ENCODE measurements at regions not wholly inside any gene's neighbourhood (a gene's known extent, or its start where the extent isn't known, plus 50 kb on each side); places are given as distances from the start of the nearest gene placed in this dataset.
"Not testable (repeated sequence)": the region's sequence is repeated elsewhere in the genome, so short reads cannot be mapped to it uniquely, and the experiment has no call there.

GRCh38 chr15:92803536-92803851, 96.6 kb upstream of the CHD2 start:
- H3K27ac Mint-ChIP-seq, result peak overlapping the region; percentile 99
- peaks cover 2% of the 10 kb centered on the region for H3K27me3 Mint-ChIP-seq (ENCODE audit: insufficient read depth)
- TF ChIP-seq CTCF (IDR thresholded peaks at IDR 0.05), result no peak
- H3K36me3 Mint-ChIP-seq (ENCODE audit: low read depth), result peaks cover 11% of the 10 kb centered on the region; the same call in 1 of the 2 replicates
- peak overlapping the region; percentile 69 for H3K4me3 Mint-ChIP-seq
- no peaks in the 10 kb centered on the region; the same call in 1 of the 2 replicates for H3K9me3 Mint-ChIP-seq
- no peak for DNase-seq
- H3K4me1 Mint-ChIP-seq (ENCODE audit: low read depth), result peaks cover 56% of the 10 kb centered on the region

GRCh38 chr15:92803852-92804609, 96.1 kb upstream of the CHD2 start:
- DNase-seq, result peak; percentile 100
- Mint-ChIP-seq H3K9me3 (no peaks in the 10 kb centered on the region; the same call in 1 of the 2 replicates), H3K27me3 (ENCODE audit: insufficient read depth) (peaks cover 2% of the 10 kb centered on the region), H3K36me3 (ENCODE audit: low read depth) (peaks cover 11% of the 10 kb centered on the region; the same call in 1 of the 2 replicates), H3K4me3 (peak overlapping the region; percentile 69), H3K27ac (peak overlapping the region; percentile 99), H3K4me1 (ENCODE audit: low read depth) (peaks cover 61% of the 10 kb centered on the region)
- no peak for TF ChIP-seq CTCF (IDR thresholded peaks at IDR 0.05)

GRCh38 chr15:92804610-92804936, 95.6 kb upstream of the CHD2 start:
- DNase-seq; H3K27me3 Mint-ChIP-seq (ENCODE audit: insufficient read depth); H3K9me3 Mint-ChIP-seq: not testable (repeated sequence)
- Mint-ChIP-seq H3K27ac (peak overlapping the region; percentile 99), H3K4me1 (ENCODE audit: low read depth) (peaks cover 65% of the 10 kb centered on the region), H3K4me3 (peak overlapping the region; percentile 69), H3K36me3 (ENCODE audit: low read depth) (peaks cover 11% of the 10 kb centered on the region; the same call in 1 of the 2 replicates)

GRCh38 chr15:92805080-92805690, 94.9 kb upstream of the CHD2 start:
- TF ChIP-seq CTCF (IDR thresholded peaks at IDR 0.05), result no peak
- Mint-ChIP-seq H3K27me3 (ENCODE audit: insufficient read depth) (peaks cover 2% of the 10 kb centered on the region), H3K9me3 (no peaks in the 10 kb centered on the region; the same call in 1 of the 2 replicates), H3K4me3 (no peak overlapping the region; the same call in 1 of the 2 replicates), H3K27ac (peak overlapping the region; percentile 99), H3K4me1 (ENCODE audit: low read depth) (peaks cover 71% of the 10 kb centered on the region), H3K36me3 (ENCODE audit: low read depth) (peaks cover 11% of the 10 kb centered on the region; the same call in 1 of the 2 replicates)
- DNase-seq, result no peak

GRCh38 chr15:92806171-92806570, 94.0 kb upstream of the CHD2 start:
- H3K9me3 Mint-ChIP-seq; H3K27me3 Mint-ChIP-seq (ENCODE audit: insufficient read depth); DNase-seq; H3K4me3 Mint-ChIP-seq: not testable (repeated sequence)
- H3K36me3 Mint-ChIP-seq (ENCODE audit: low read depth), result peaks cover 11% of the 10 kb centered on the region; the same call in 1 of the 2 replicates
- peaks cover 77% of the 10 kb centered on the region for H3K4me1 Mint-ChIP-seq (ENCODE audit: low read depth)
- H3K27ac Mint-ChIP-seq, result 0 out of 2 replicates have a peak overlapping the region, but pooled peaks have one; percentile 5

- H3K4me3 Mint-ChIP-seq, result no peak overlapping the region
- H3K27ac Mint-ChIP-seq, result no peak overlapping the region
- peaks cover 77% of the 10 kb centered on the region for H3K4me1 Mint-ChIP-seq (ENCODE audit: low read depth)
- H3K27me3 Mint-ChIP-seq (ENCODE audit: insufficient read depth), result no peaks in the 10 kb centered on the region; the same call in none of the 2 replicates
- TF ChIP-seq CTCF (IDR thresholded peaks at IDR 0.05), result no peak
- no peak for DNase-seq
- no peaks in the 10 kb centered on the region; the same call in 1 of the 2 replicates for H3K9me3 Mint-ChIP-seq
- peaks cover 11% of the 10 kb centered on the region; the same call in 1 of the 2 replicates for H3K36me3 Mint-ChIP-seq (ENCODE audit: low read depth)
Observed at GRCh38 chr15:92806763-92807162, 93.4 kb upstream of the CHD2 start.

Measured in HFFc6 (cell line).